Parathyroid adenoma (tissue), 2 donors: ENCODE measurements at regions not wholly inside any gene's neighbourhood (a gene's known extent, or its start where the extent isn't known, plus 50 kb on each side); places are given as distances from the start of the nearest gene placed in this dataset.

Experiments used
- H2AFZ ChIP-seq: fragments of 300-600 bp; sonication (generic); one replicate; pipeline ENCODE4 v1.7.0; 2017; ENCODE audit warnings: antibody characterized with exemption, mild to moderate bottlenecking
- H3K27ac ChIP-seq: fragments of 300-600 bp; sonication (generic); one replicate; pipeline ENCODE4 v1.7.0; 2017
- H3K27me3 ChIP-seq: fragments of 300-600 bp; sonication (generic); one replicate; pipeline ENCODE4 v1.7.0; 2017; ENCODE audit warnings: low read length; ENCODE audit not compliant: control insufficient read depth, insufficient read depth
- H3K36me3 ChIP-seq: fragments of 300-600 bp; sonication (generic); one replicate; pipeline ENCODE4 v1.7.0; 2017; ENCODE audit warnings: low read length; ENCODE audit not compliant: control insufficient read depth, insufficient read depth
- H3K4me1 ChIP-seq: fragments of 300-600 bp; sonication (generic); one replicate; pipeline ENCODE4 v1.7.0; 2017; ENCODE audit warnings: control low read depth
- H3K4me2 ChIP-seq: fragments of 300-600 bp; sonication (generic); one replicate; pipeline ENCODE4 v1.7.0; 2017; ENCODE audit warnings: low read length
- H3K4me3 ChIP-seq: fragments of 300-600 bp; sonication (generic); one replicate; pipeline ENCODE4 v1.7.0; 2017; ENCODE audit warnings: low read depth, low read length
- H3K79me2 ChIP-seq: fragments of 300-600 bp; sonication (generic); one replicate; pipeline ENCODE4 v1.7.0; 2017; ENCODE audit warnings: control low read depth
- H3K9ac ChIP-seq: fragments of 300-600 bp; sonication (generic); one replicate; pipeline ENCODE4 v1.7.0; 2017; ENCODE audit warnings: mild to moderate bottlenecking
- H3K9me3 ChIP-seq: fragments of 300-600 bp; sonication (generic); one replicate; pipeline ENCODE4 v1.7.0; 2017; ENCODE audit warnings: low read length; ENCODE audit not compliant: control insufficient read depth
- TF ChIP-seq, protein P1 (sequence below): fragments of 300-600 bp; sonication (generic); IDR thresholded peaks from one replicate; pipeline ENCODE4 v1.7.0; 2017; ENCODE audit warnings: antibody characterized with exemption, mild to moderate bottlenecking
- donor health status: primary hyperparathyroidism.

- Histone ChIP-seq H3K4me2 (no peak overlapping the region), H3K4me1 (no peaks in the 10 kb centered on the region), H3K27me3 (no peaks in the 10 kb centered on the region), H3K4me3 (no peak overlapping the region), H3K9ac (no peak overlapping the region), H3K9me3 (no peaks in the 10 kb centered on the region), H3K27ac (no peak overlapping the region), H3K79me2 (no peaks in the 10 kb centered on the region), H3K36me3 (no peaks in the 10 kb centered on the region), H2AFZ (no peak overlapping the region)
- TF ChIP-seq, protein P1, sequence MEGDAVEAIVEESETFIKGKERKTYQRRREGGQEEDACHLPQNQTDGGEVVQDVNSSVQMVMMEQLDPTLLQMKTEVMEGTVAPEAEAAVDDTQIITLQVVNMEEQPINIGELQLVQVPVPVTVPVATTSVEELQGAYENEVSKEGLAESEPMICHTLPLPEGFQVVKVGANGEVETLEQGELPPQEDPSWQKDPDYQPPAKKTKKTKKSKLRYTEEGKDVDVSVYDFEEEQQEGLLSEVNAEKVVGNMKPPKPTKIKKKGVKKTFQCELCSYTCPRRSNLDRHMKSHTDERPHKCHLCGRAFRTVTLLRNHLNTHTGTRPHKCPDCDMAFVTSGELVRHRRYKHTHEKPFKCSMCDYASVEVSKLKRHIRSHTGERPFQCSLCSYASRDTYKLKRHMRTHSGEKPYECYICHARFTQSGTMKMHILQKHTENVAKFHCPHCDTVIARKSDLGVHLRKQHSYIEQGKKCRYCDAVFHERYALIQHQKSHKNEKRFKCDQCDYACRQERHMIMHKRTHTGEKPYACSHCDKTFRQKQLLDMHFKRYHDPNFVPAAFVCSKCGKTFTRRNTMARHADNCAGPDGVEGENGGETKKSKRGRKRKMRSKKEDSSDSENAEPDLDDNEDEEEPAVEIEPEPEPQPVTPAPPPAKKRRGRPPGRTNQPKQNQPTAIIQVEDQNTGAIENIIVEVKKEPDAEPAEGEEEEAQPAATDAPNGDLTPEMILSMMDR, result no peak
Observed at GRCh38 chr4:181488926-181489325, 754.3 kb upstream of the TENM3 start.

DNA sequence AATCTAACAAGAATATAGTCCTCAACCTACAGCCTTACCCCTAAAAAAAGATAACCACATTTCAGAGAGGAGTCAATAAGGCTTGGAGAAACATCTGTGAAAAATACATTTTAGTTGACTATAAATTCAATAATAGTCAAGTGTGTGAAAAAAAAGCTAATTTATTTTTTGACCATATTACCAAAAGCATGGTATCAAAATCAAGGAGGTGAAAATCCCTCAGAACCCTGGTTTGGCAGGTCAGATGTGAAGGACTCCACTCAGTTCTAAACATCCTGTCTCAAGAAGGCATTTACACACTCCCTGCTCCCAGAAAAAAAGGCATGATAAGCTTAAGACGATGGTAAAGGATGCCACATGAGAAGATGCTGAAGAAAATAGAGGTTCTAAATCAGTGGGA is 745.1 kb upstream of the TENM3 start:
- Histone ChIP-seq H3K4me2 (no peak overlapping the region), H3K4me1 (no peaks in the 10 kb centered on the region), H3K27ac (no peak overlapping the region), H3K36me3 (no peaks in the 10 kb centered on the region), H3K27me3 (no peaks in the 10 kb centered on the region), H2AFZ (no peak overlapping the region), H3K9me3 (no peaks in the 10 kb centered on the region), H3K9ac (no peak overlapping the region), H3K79me2 (no peaks in the 10 kb centered on the region), H3K4me3 (no peak overlapping the region)
- TF ChIP-seq, protein P1, result no peak

DNA sequence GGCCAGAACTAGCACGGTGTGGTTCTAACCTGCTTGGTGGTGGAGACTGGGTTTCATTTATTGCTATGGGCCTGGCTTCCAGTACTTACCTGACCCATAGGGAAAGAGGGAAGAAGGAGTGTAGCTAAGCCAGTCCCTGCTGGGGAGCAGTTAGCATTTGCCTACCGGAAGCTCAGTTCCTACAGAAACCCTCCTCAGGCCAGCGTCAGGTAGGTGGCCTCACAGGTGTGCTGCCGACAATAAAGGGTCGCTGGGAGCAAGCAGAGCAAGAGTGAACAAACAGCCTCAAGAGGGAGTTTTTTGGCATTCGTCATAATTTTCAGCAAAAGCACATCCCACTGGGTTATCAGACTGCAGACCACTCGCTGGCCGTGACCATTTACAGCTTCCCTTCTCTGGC is 740.6 kb upstream of the TENM3 start:
- Histone ChIP-seq H3K27me3 (no peaks in the 10 kb centered on the region), H2AFZ (no peak overlapping the region), H3K79me2 (no peaks in the 10 kb centered on the region), H3K4me2 (no peak overlapping the region), H3K9ac (no peak overlapping the region), H3K9me3 (no peaks in the 10 kb centered on the region), H3K36me3 (no peaks in the 10 kb centered on the region), H3K27ac (no peak overlapping the region), H3K4me3 (no peak overlapping the region), H3K4me1 (no peaks in the 10 kb centered on the region)
- TF ChIP-seq, protein P1, result no peak

DNA sequence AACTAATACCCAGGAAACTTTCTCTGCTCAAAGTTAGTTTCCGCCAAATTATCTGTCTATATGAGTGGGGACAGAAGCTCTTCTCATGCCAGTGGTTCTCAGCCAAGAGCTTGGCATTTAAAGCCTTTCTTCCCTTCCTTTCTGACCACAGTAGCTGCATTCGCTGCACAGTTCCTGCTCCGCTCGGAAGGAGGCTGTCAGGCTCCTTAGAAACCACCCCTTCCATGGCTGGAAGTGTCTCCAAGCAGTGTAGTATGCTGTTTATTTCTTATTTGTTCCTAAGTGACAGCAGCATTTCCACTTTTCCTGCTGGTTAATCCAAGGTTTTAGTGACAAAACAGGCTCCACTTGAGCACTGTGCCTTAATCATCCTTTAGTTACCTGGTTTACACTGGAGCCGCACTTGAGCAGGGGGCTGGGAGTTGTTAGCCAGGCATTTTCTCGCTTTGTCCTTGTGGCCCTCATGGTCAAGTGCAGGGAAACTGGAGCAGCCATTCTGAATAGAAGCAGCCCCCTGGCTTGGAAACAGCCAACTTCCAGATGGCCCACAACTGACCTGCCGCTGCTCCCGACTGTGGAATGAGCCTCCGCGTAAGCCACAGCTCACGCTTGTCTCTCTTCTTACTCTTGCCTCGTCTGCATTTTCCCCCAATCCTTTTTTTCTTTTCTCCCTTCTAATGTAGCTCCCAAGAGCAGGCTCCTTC is 739.4 kb upstream of the TENM3 start:
- H3K9ac ChIP-seq, result no peak overlapping the region
- no peaks in the 10 kb centered on the region for H3K79me2 ChIP-seq
- no peak overlapping the region for H2AFZ ChIP-seq
- H3K4me1 ChIP-seq, result no peaks in the 10 kb centered on the region
- TF ChIP-seq, protein P1, result no peak
- no peak overlapping the region for H3K27ac ChIP-seq
- H3K4me3 ChIP-seq, result no peak overlapping the region
- no peaks in the 10 kb centered on the region for H3K36me3 ChIP-seq
- no peaks in the 10 kb centered on the region for H3K27me3 ChIP-seq
- no peak overlapping the region for H3K4me2 ChIP-seq
- no peaks in the 10 kb centered on the region for H3K9me3 ChIP-seq

- H3K36me3 ChIP-seq, result no peaks in the 10 kb centered on the region
- no peaks in the 10 kb centered on the region for H3K4me1 ChIP-seq
- TF ChIP-seq, protein P1, result no peak
- no peak overlapping the region for H3K27ac ChIP-seq
- H3K27me3 ChIP-seq, result no peaks in the 10 kb centered on the region
- H3K9me3 ChIP-seq, result no peaks in the 10 kb centered on the region
- H3K4me2 ChIP-seq, result no peak overlapping the region
- no peak overlapping the region for H2AFZ ChIP-seq
- no peaks in the 10 kb centered on the region for H3K79me2 ChIP-seq
- no peak overlapping the region for H3K9ac ChIP-seq
- H3K4me3 ChIP-seq, result no peak overlapping the region
Observed at GRCh38 chr4:181504924-181505323, 738.3 kb upstream of the TENM3 start.
